Epithelial cell of esophagus (primary cell): ENCODE measurements at regions not wholly inside any gene's neighbourhood (a gene's known extent, or its start where the extent isn't known, plus 50 kb on each side); places are given as distances from the start of the nearest gene placed in this dataset.
A peak's percentile ranks its signal among the peaks of the same experiment; 100 is the strongest.
"Not testable (repeated sequence)": the region's sequence is repeated elsewhere in the genome, so short reads cannot be mapped to it uniquely, and the experiment has no call there.

Experiments used
- DNase-seq: peaks from one replicate; pipeline ENCODE4 v3.0.0; 2010; ENCODE audit warnings: low read depth
- H3K4me3 ChIP-seq: 2 replicates; pipeline ENCODE4 v1.5.1; 2011; ENCODE audit warnings: mild to moderate bottlenecking, low read length, control low read depth
- CTCF ChIP-seq: IDR thresholded peaks from 2 replicates; pipeline ENCODE4 v1.5.1; 2011; ENCODE audit warnings: low read depth, mild to moderate bottlenecking, low read length, control low read depth, inconsistent platforms; ENCODE audit not compliant: insufficient read depth; ENCODE audit errors: missing control alignments

- no peak overlapping the region for H3K4me3 ChIP-seq
- no peak for DNase-seq
- TF ChIP-seq CTCF = no peak
These were observed 172.3 kb downstream of the TGFB2 start for GRCh38 chr1:218517459-218517858.

GRCh38 chr1:218518216-218518740 lies 173.1 kb downstream of the TGFB2 start:
- DNase-seq = no peak
- no peak for TF ChIP-seq CTCF
- H3K4me3 ChIP-seq = no peak overlapping the region

- not testable (repeated sequence) for DNase-seq
These were observed 175.5 kb downstream of the TGFB2 start for GRCh38 chr1:218520646-218521045.

GRCh38 chr1:218521414-218522169 lies 176.5 kb downstream of the TGFB2 start:
- DNase-seq = peak; percentile 68

More at GRCh38 chr1:218520646-218521045, 175.5 kb downstream of the TGFB2 start:
- not testable (repeated sequence) for H3K4me3 ChIP-seq

GRCh38 chr1:218524526-218524925 lies 179.4 kb downstream of the TGFB2 start:
- no peak overlapping the region for H3K4me3 ChIP-seq
- DNase-seq = no peak
- TF ChIP-seq CTCF = no peak

More at GRCh38 chr1:218521414-218522169, 176.5 kb downstream of the TGFB2 start:
- peak; percentile 64 for TF ChIP-seq CTCF
- no peak overlapping the region for H3K4me3 ChIP-seq

GRCh38 chr1:218525031-218525430 lies 179.9 kb downstream of the TGFB2 start:
- DNase-seq = no peak
- no peak overlapping the region for H3K4me3 ChIP-seq
- TF ChIP-seq CTCF = no peak

- TF ChIP-seq CTCF = no peak
- H3K4me3 ChIP-seq = no peak overlapping the region
- no peak for DNase-seq
These were observed 180.5 kb downstream of the TGFB2 start for GRCh38 chr1:218525451-218526197.
